NCI-H2171 treated with DMSO at 0.1 percent for 48 hours (cell line): ENCODE measurements at regions not wholly inside any gene's neighbourhood (a gene's known extent, or its start where the extent isn't known, plus 50 kb on each side); places are given as distances from the start of the nearest gene placed in this dataset.
"Not testable (repeated sequence)": the region's sequence is repeated elsewhere in the genome, so short reads cannot be mapped to it uniquely, and the experiment has no call there.

Source experiments
- DNase-seq: peaks from one replicate; lab custom pipeline; 2025; lab: John Stamatoyannopoulos, UW

GRCh38 chr3:26068890-26069289 is 279.0 kb downstream of the OXSM start:
- DNase-seq, result no peak

GRCh38 chr3:26070854-26071253 is 281.0 kb downstream of the OXSM start:
- no peak for DNase-seq

GRCh38 chr3:26074080-26074479 is 284.2 kb downstream of the OXSM start:
- no peak for DNase-seq

GRCh38 chr3:26078539-26078938 is 288.6 kb downstream of the OXSM start:
- DNase-seq, result no peak

GRCh38 chr3:26081166-26081565 is 291.3 kb downstream of the OXSM start:
- no peak for DNase-seq

- DNase-seq, result no peak
Observed at GRCh38 chr3:26081806-26082205, 291.9 kb downstream of the OXSM start.

- DNase-seq, result no peak
Observed at GRCh38 chr3:26082911-26083310, 293.0 kb downstream of the OXSM start.

GRCh38 chr3:26084629-26085028 is 294.7 kb downstream of the OXSM start:
- no peak for DNase-seq

GRCh38 chr3:26087751-26088150 is 297.9 kb downstream of the OXSM start:
- DNase-seq, result no peak

- DNase-seq, result no peak
Observed at GRCh38 chr3:26089249-26089648, 299.4 kb downstream of the OXSM start.

GRCh38 chr3:26090589-26090988 is 300.7 kb downstream of the OXSM start:
- DNase-seq, result no peak

- no peak for DNase-seq
Observed at GRCh38 chr3:26091096-26091495, 301.2 kb downstream of the OXSM start.

GRCh38 chr3:26091626-26092025 is 301.7 kb downstream of the OXSM start:
- DNase-seq, result no peak

GRCh38 chr3:26097111-26097510 is 307.2 kb downstream of the OXSM start:
- not testable (repeated sequence) for DNase-seq

GRCh38 chr3:26099692-26100091 is 309.8 kb downstream of the OXSM start:
- DNase-seq, result no peak

GRCh38 chr3:26100176-26100575 is 310.3 kb downstream of the OXSM start:
- DNase-seq, result no peak

GRCh38 chr3:26102376-26102775 is 312.5 kb downstream of the OXSM start:
- DNase-seq, result no peak

- no peak for DNase-seq
Observed at GRCh38 chr3:26104851-26105251, 315.0 kb downstream of the OXSM start.

- no peak for DNase-seq
Observed at GRCh38 chr3:26105261-26105660, 315.4 kb downstream of the OXSM start.

GRCh38 chr3:26106228-26106627 is 316.3 kb downstream of the OXSM start:
- DNase-seq, result no peak

- no peak for DNase-seq
Observed at GRCh38 chr3:26108846-26109489, 319.1 kb downstream of the OXSM start.

GRCh38 chr3:26114851-26115250 is 325.0 kb downstream of the OXSM start:
- no peak for DNase-seq

- DNase-seq, result peak; percentile 5
Observed at GRCh38 chr3:26118165-26118564, 328.3 kb downstream of the OXSM start.

GRCh38 chr3:26132942-26133341 is 343.1 kb downstream of the OXSM start:
- DNase-seq, result no peak

GRCh38 chr3:26141296-26141695 is 351.4 kb downstream of the OXSM start:
- no peak for DNase-seq
